ENCODE measurements at regions not wholly inside any gene's neighbourhood (a gene's known extent, or its start where the extent isn't known, plus 50 kb on each side); places are given as distances from the start of the nearest gene placed in this dataset.

GRCh38 chr3:159926573-159926972, 62.1 kb upstream of the IL12A start:
- CTCF ChIA-PET = no interaction called here
- no peak for DNase-seq (ENCODE audit: low read depth, low spot score)
- TF ChIP-seq SP1 (IDR thresholded peaks at IDR 0.05; ENCODE audit: low read depth) = no peak
- TF ChIP-seq TCF7L2 (IDR thresholded peaks at IDR 0.05; ENCODE audit: borderline replicate concordance, extremely low read depth, insufficient read depth, insufficient read length) = no peak
- TF ChIP-seq EGR1 (IDR thresholded peaks at IDR 0.05; ENCODE audit: low read depth) = no peak
- TF ChIP-seq SIN3A (IDR thresholded peaks at IDR 0.05; ENCODE audit: low read depth) = no peak
- TF ChIP-seq RAD21 (IDR thresholded peaks at IDR 0.05; ENCODE audit: low read depth) = no peak
- TF ChIP-seq ELF1 (IDR thresholded peaks at IDR 0.05; ENCODE audit: borderline replicate concordance, low read depth) = no peak
- TF ChIP-seq ZNF274 (IDR thresholded peaks at IDR 0.05; ENCODE audit: low read depth, low read length) = no peak
- TF ChIP-seq, protein P1, sequence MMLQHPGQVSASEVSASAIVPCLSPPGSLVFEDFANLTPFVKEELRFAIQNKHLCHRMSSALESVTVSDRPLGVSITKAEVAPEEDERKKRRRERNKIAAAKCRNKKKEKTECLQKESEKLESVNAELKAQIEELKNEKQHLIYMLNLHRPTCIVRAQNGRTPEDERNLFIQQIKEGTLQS (IDR thresholded peaks at IDR 0.05) = no peak
- TF ChIP-seq EZH2phosphoT487 (IDR thresholded peaks at IDR 0.05; ENCODE audit: borderline replicate concordance) = no peak
- no peak for TF ChIP-seq SRF (IDR thresholded peaks at IDR 0.05; ENCODE audit: low read depth)
- no peaks in the 10 kb centered on the region for H4K20me1 ChIP-seq (ENCODE audit: insufficient read depth)
- H3K27ac ChIP-seq (ENCODE audit: low read depth, low read length) = no peak overlapping the region
- POLR2A ChIA-PET = no interaction called here
- H3K79me2 ChIP-seq (ENCODE audit: insufficient read depth, low read length) = no peaks in the 10 kb centered on the region
- no peak overlapping the region for H3K4me2 ChIP-seq (ENCODE audit: low read length)
- no peaks in the 10 kb centered on the region for H3K9me2 ChIP-seq (ENCODE audit: insufficient read depth)
- no TSS peak for BruUV-seq (replicated peaks)
- no peak for ATAC-seq
- H3K9ac ChIP-seq (ENCODE audit: low read length) = no peak overlapping the region
- RAD21 ChIA-PET (ENCODE audit: low non-redundant PET in 1 of 2, low total read pairs in 2 of 2, uncharacterized antibody in 2 of 2, unreplicated experiment in 2 of 2) = no interaction called here
- no peak overlapping the region for H2AFZ ChIP-seq (ENCODE audit: low read depth, low read length, poor library complexity, severe bottlenecking)
- H3K4me1 ChIP-seq (ENCODE audit: control insufficient read depth in 1 of 2, insufficient read depth in 2 of 2, low read length in 2 of 2) = peaks cover 0 to 21% of the 10 kb centered on the region in 2 experiments; a peak in 2 of 4 replicates
- H3K4me3 ChIP-seq (replicated peaks in 1 of 2; ENCODE audit: low read depth in 1 of 2, low read length in 2 of 2) = no peak overlapping the region
- no peaks in the 10 kb centered on the region for H3K27me3 ChIP-seq (ENCODE audit: insufficient read depth, low read length)
- intact Hi-C loops (cut with micrococcal nuclease) = no loop called here
- H3K9me3 ChIP-seq (ENCODE audit: control insufficient read depth in 1 of 2, insufficient read depth in 1 of 2, low read depth in 1 of 2, low read length in 2 of 2) = no peaks in the 10 kb centered on the region
- no peaks in the 10 kb centered on the region for H3K36me3 ChIP-seq (ENCODE audit: control insufficient read depth in 1 of 2, insufficient read depth in 2 of 2, low read length in 2 of 2)

GRCh38 chr3:159928071-159928491, 60.6 kb upstream of the IL12A start:
- no TSS peak for BruUV-seq (replicated peaks)
- H3K9ac ChIP-seq (ENCODE audit: low read length) = no peak overlapping the region
- no peak overlapping the region for H3K4me3 ChIP-seq (replicated peaks in 1 of 2; ENCODE audit: low read depth in 1 of 2, low read length in 2 of 2)
- ChIA-PET CTCF (no interaction called here), POLR2A (no interaction called here), RAD21 (ENCODE audit: low non-redundant PET in 1 of 2, low total read pairs in 2 of 2, uncharacterized antibody in 2 of 2, unreplicated experiment in 2 of 2) (no interaction called here)
- peaks cover 0 to 21% of the 10 kb centered on the region in 2 experiments; a peak in 2 of 4 replicates for H3K4me1 ChIP-seq (ENCODE audit: control insufficient read depth in 1 of 2, insufficient read depth in 2 of 2, low read length in 2 of 2)
- no peaks in the 10 kb centered on the region for H4K20me1 ChIP-seq (ENCODE audit: insufficient read depth)
- no peaks in the 10 kb centered on the region for H3K9me2 ChIP-seq (ENCODE audit: insufficient read depth)
- ATAC-seq = no peak
- intact Hi-C loops (cut with micrococcal nuclease) = no loop called here
- H3K27ac ChIP-seq (ENCODE audit: low read depth, low read length) = peak overlapping the region; percentile 8; the same call in 1 of the 2 replicates
- H3K4me2 ChIP-seq (ENCODE audit: low read length) = peak overlapping the region; percentile 42
- DNase-seq (ENCODE audit: low read depth, low spot score) = no peak
- TF ChIP-seq CTCF (IDR thresholded peaks at IDR 0.05 in 2 of 3, conservative IDR thresholded peaks at IDR 0.05 in 1 of 3; ENCODE audit: borderline replicate concordance in 1 of 3, insufficient read depth in 1 of 3, low read depth in 2 of 3, low read length in 2 of 3) = no peak
- TF ChIP-seq EZH2 (IDR thresholded peaks at IDR 0.05) = no peak
- no peak for TF ChIP-seq POLR2AphosphoS5 (IDR thresholded peaks at IDR 0.05; ENCODE audit: low read depth, low read length)
- no peaks in the 10 kb centered on the region for H3K9me3 ChIP-seq (ENCODE audit: control insufficient read depth in 1 of 2, insufficient read depth in 1 of 2, low read depth in 1 of 2, low read length in 2 of 2)
- no peak overlapping the region for H2AFZ ChIP-seq (ENCODE audit: low read depth, low read length, poor library complexity, severe bottlenecking)
- no peaks in the 10 kb centered on the region for H3K36me3 ChIP-seq (ENCODE audit: control insufficient read depth in 1 of 2, insufficient read depth in 2 of 2, low read length in 2 of 2)
- H3K27me3 ChIP-seq (ENCODE audit: insufficient read depth, low read length) = no peaks in the 10 kb centered on the region
- H3K79me2 ChIP-seq (ENCODE audit: insufficient read depth, low read length) = no peaks in the 10 kb centered on the region

All from HCT116 (cell line).